ENCODE measurements at regions not wholly inside any gene's neighbourhood (a gene's known extent, or its start where the extent isn't known, plus 50 kb on each side); places are given as distances from the start of the nearest gene placed in this dataset.

DNA sequence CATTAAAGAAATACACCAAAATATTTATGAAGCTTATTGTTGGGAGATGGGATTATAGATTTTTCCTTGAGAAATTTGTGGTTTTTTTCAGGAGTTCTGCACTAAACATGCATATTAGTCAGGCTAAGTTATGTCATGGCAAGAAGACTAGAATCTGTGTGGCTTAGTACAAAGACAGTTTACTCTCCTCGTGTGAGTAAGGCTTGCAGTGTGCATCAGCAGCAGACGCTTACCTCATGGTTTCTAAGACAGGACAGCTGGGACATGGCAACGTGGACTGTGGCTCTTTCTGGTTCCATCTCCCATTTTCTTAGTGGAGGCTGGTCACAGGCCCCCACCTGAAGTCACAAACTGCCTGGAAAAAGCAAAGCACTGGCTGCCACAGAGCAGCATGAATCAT lies 429.6 kb upstream of the VSTM2A start:
- H3K4me3 ChIP-seq (ENCODE audit: low read length) = no peak overlapping the region
- no peak overlapping the region for H2AFZ ChIP-seq (ENCODE audit: low read depth, low read length)
- H3K27me3 ChIP-seq (ENCODE audit: insufficient read depth, low read length) = no peaks in the 10 kb centered on the region
- no peaks in the 10 kb centered on the region for H3K4me1 ChIP-seq (ENCODE audit: insufficient read depth, low read length)
- H3K36me3 ChIP-seq (ENCODE audit: insufficient read depth, low read length) = no peaks in the 10 kb centered on the region
- no peaks in the 10 kb centered on the region for H3K9me3 ChIP-seq (ENCODE audit: low read length)

DNA sequence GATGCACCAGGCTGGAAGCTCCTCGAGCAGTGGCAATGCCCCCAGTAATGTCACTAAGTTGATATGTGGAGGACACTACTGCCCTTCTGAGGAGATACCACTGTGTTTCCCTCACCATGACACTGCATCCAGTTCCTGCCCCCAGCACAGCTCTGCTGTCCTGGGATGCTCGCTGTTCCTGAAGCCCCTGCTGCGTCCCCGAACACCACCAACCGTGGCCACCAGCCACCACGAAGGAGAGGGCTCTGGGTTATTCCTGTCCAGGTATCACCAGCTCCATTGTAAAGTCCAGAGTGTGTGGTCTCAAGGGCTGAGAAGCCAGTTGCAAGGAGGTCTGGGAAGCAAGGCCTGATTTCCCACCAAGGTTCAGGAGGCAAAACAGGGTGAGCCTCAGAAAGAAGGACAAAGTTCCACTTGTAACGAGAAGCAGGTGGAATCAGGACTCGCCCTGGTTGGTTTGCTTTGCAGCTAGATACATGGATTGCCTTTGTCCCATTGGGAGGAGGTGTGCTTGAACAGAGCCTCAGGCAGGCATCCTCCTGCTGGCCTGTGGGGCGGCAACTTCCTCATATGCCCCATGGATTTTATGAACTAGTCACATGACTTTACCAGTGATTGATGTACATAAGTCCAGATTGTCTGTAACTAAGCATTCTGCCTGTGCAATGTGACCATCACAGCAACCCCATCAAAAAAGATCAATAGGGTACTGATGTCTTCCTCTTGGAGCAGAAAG lies 427.0 kb upstream of the VSTM2A start:
- Histone ChIP-seq H3K27me3 (ENCODE audit: insufficient read depth, low read length) (no peaks in the 10 kb centered on the region), H3K9me3 (ENCODE audit: low read length) (no peaks in the 10 kb centered on the region), H3K4me3 (ENCODE audit: low read length) (no peak overlapping the region), H3K36me3 (ENCODE audit: insufficient read depth, low read length) (no peaks in the 10 kb centered on the region), H3K4me1 (ENCODE audit: insufficient read depth, low read length) (no peaks in the 10 kb centered on the region), H2AFZ (ENCODE audit: low read depth, low read length) (no peak overlapping the region)

DNA sequence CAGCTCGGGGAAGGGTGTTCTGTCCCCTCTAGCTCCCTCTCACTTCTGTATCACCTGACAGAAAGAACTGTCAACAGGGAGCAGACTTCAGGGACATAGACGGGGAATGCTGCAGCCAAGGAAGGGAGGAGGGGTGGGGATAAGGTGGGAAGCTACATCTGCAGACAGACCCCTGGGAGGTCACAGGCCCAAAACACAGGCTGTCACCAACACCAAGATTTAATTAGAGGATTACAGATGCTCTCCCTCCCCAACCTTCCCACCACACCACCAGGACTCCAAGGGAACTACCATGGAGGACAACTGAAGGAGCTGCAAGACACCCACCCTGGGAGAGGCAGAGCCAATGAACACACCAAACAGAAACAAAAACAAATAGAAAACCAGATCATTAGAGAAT lies 425.2 kb upstream of the VSTM2A start:
- H3K4me1 ChIP-seq (ENCODE audit: insufficient read depth, low read length) = no peaks in the 10 kb centered on the region
- no peak overlapping the region for H3K4me3 ChIP-seq (ENCODE audit: low read length)
- no peaks in the 10 kb centered on the region for H3K36me3 ChIP-seq (ENCODE audit: insufficient read depth, low read length)
- no peak overlapping the region for H2AFZ ChIP-seq (ENCODE audit: low read depth, low read length)
- H3K9me3 ChIP-seq (ENCODE audit: low read length) = no peaks in the 10 kb centered on the region
- H3K27me3 ChIP-seq (ENCODE audit: insufficient read depth, low read length) = no peaks in the 10 kb centered on the region

DNA sequence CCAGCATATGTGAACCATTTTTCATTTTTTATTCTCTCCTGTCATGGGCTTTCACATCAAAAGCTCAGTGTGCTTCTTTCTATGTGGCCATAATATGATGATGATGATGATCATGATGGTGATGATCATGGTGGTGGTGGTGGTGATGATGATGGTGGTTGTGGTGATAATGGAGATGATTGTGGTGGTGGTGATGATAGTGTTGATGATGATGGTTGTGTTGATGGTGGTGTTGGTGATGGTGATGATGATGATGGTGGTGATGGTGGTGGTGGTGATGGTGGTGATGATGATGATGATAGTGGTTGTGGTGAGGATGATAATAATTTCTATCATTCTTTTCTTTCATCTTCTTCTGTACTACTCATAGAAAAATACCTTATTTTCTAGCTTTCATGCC lies 413.1 kb upstream of the VSTM2A start:
- H2AFZ ChIP-seq (ENCODE audit: low read depth, low read length) = no peak overlapping the region
- H3K4me1 ChIP-seq (ENCODE audit: insufficient read depth, low read length) = no peaks in the 10 kb centered on the region
- H3K9me3 ChIP-seq (ENCODE audit: low read length) = no peaks in the 10 kb centered on the region
- no peak overlapping the region for H3K4me3 ChIP-seq (ENCODE audit: low read length)
- H3K27me3 ChIP-seq (ENCODE audit: insufficient read depth, low read length) = no peaks in the 10 kb centered on the region
- H3K36me3 ChIP-seq (ENCODE audit: insufficient read depth, low read length) = no peaks in the 10 kb centered on the region

DNA sequence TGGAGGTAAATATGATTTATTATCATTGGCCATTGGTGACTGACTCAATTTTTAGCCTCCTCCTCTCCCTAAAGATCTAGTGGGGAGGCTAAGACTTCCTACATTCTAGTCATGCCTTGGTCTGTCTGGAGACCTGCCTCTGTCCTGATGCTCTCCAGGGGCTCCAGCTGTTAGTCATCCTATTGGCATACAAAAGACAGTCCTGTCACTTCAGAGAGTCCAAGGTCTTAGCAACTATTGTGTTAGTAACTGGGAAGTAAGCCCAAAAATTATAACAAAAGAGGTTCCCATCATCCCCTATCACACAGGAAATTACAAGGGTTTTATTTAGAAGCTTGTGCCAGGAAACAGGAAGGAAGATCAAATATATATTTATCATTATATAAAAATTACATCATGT lies 400.6 kb upstream of the VSTM2A start:
- Histone ChIP-seq H3K27me3 (ENCODE audit: insufficient read depth, low read length) (no peaks in the 10 kb centered on the region), H3K4me1 (ENCODE audit: insufficient read depth, low read length) (no peaks in the 10 kb centered on the region), H2AFZ (ENCODE audit: low read depth, low read length) (no peak overlapping the region)

DNA sequence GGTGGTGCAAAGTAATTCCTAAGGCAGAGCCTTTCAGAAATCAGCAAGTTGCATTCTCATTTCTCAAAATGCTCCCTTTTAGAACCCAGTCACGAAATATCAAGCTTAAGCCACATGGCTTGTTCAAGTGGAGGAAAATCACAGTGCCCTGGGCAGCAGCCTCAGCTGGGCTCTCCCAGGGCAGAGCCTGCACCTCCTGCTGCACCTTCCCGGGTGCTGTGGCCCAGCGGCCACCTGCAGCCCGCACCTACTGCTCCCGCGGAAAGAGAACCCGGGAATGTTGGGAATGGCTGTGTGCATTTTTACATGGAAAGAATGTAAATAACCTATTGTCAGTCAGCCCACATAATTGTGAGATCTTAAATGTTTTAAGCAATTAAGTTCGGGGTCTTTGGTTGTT lies 396.5 kb upstream of the VSTM2A start:
- H3K27me3 ChIP-seq (ENCODE audit: insufficient read depth, low read length) = no peaks in the 10 kb centered on the region
- no peak overlapping the region for H2AFZ ChIP-seq (ENCODE audit: low read depth, low read length)
- H3K9me3 ChIP-seq (ENCODE audit: low read length) = no peaks in the 10 kb centered on the region
- H3K36me3 ChIP-seq (ENCODE audit: insufficient read depth, low read length) = no peaks in the 10 kb centered on the region
- no peak overlapping the region for H3K4me3 ChIP-seq (ENCODE audit: low read length)
- H3K4me1 ChIP-seq (ENCODE audit: insufficient read depth, low read length) = no peaks in the 10 kb centered on the region

More for the DNA sequence above, 400.6 kb upstream of the VSTM2A start:
- Histone ChIP-seq H3K9me3 (ENCODE audit: low read length) (no peaks in the 10 kb centered on the region), H3K36me3 (ENCODE audit: insufficient read depth, low read length) (no peaks in the 10 kb centered on the region), H3K4me3 (ENCODE audit: low read length) (no peak overlapping the region)

DNA sequence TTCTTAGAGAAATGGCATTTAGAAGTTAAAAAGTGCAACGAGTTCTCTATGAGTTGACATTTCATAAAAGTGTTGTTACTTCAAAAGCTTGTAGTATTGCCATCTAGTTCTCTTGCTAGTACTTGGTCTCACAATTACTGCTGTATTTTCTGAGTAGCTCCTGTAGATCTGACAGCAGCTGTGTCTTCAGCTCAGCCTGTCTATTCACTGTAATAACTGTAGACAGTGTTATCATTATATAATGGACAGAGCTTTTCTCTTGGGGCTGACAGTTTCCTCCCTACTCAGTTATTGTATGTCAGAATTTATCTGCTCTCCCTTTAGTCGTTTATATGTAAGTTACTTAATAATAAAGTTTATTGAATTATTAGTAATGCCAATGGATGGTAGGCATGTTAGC lies 388.7 kb upstream of the VSTM2A start:
- Histone ChIP-seq H2AFZ (ENCODE audit: low read depth, low read length) (no peak overlapping the region), H3K4me3 (ENCODE audit: low read length) (no peak overlapping the region), H3K36me3 (ENCODE audit: insufficient read depth, low read length) (no peaks in the 10 kb centered on the region), H3K9me3 (ENCODE audit: low read length) (no peaks in the 10 kb centered on the region), H3K27me3 (ENCODE audit: insufficient read depth, low read length) (no peaks in the 10 kb centered on the region), H3K4me1 (ENCODE audit: insufficient read depth, low read length) (no peaks in the 10 kb centered on the region)

DNA sequence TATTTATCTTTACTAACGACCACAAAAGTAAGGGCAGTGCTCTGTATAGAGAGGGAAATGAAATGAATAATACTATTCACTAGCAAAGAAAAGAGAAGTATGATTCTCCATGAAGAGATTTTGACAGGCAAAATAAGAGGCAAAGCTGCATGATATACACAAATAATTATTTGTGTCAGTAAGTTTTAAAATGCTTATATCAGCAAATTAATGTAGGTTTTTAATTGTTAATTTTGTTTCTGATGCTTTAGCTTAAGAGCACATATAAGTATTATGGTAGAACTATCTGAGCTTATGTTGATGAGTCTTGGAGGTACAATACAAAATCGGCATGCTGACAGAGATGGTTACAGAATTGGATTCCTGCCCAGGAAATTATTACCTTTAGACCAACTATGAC lies 383.1 kb upstream of the VSTM2A start:
- Histone ChIP-seq H3K4me1 (ENCODE audit: insufficient read depth, low read length) (no peaks in the 10 kb centered on the region), H3K9me3 (ENCODE audit: low read length) (no peaks in the 10 kb centered on the region), H3K4me3 (ENCODE audit: low read length) (no peak overlapping the region), H3K27me3 (ENCODE audit: insufficient read depth, low read length) (no peaks in the 10 kb centered on the region), H2AFZ (ENCODE audit: low read depth, low read length) (no peak overlapping the region), H3K36me3 (ENCODE audit: insufficient read depth, low read length) (no peaks in the 10 kb centered on the region)

DNA sequence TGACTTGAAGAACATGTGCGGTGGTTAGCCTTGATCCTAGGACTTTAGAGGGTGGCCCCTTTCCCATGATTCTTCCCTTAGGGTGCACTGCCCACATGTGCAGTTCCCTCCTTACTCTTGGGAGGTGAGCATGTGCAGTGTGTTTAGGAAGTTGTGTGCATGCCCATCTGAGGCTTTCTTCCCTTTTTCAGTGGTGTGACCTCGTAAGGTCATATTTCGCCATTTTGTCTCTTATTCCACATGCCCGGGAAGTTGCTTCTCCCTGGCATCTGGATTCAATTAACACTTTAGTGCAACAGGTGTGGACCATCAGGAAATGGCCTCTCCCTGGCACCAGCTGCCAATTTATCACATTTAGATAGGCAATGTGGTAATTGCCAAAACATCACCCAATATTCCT lies 380.6 kb upstream of the VSTM2A start:
- no peaks in the 10 kb centered on the region for H3K36me3 ChIP-seq (ENCODE audit: insufficient read depth, low read length)
- H3K9me3 ChIP-seq (ENCODE audit: low read length) = no peaks in the 10 kb centered on the region
- no peak overlapping the region for H2AFZ ChIP-seq (ENCODE audit: low read depth, low read length)
- H3K4me1 ChIP-seq (ENCODE audit: insufficient read depth, low read length) = no peaks in the 10 kb centered on the region
- no peak overlapping the region for H3K4me3 ChIP-seq (ENCODE audit: low read length)
- H3K27me3 ChIP-seq (ENCODE audit: insufficient read depth, low read length) = no peaks in the 10 kb centered on the region

DNA sequence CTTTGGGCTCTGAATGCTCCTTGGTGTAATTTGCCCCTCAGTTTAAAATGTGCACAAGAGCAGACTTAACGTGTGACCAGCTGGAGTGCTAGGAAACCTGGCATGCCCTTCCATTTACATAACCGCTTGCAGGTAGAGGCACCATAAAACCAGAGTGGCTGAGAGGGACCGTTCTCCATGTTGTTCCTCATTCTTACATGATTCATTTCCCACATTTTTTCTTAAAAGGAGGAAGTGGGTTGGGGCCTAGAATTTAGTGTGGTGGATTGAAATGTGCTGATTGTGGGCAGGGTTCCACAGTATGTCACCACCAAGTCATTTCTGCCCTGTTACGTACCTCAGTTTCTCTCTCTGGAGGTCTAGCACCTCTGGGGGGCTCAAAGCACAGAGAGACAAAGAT lies 375.8 kb upstream of the VSTM2A start:
- no peaks in the 10 kb centered on the region for H3K9me3 ChIP-seq (ENCODE audit: low read length)
- H2AFZ ChIP-seq (ENCODE audit: low read depth, low read length) = no peak overlapping the region
- no peaks in the 10 kb centered on the region for H3K4me1 ChIP-seq (ENCODE audit: insufficient read depth, low read length)
- H3K27me3 ChIP-seq (ENCODE audit: insufficient read depth, low read length) = no peaks in the 10 kb centered on the region
- H3K36me3 ChIP-seq (ENCODE audit: insufficient read depth, low read length) = no peaks in the 10 kb centered on the region
- H3K4me3 ChIP-seq (ENCODE audit: low read length) = no peak overlapping the region

DNA sequence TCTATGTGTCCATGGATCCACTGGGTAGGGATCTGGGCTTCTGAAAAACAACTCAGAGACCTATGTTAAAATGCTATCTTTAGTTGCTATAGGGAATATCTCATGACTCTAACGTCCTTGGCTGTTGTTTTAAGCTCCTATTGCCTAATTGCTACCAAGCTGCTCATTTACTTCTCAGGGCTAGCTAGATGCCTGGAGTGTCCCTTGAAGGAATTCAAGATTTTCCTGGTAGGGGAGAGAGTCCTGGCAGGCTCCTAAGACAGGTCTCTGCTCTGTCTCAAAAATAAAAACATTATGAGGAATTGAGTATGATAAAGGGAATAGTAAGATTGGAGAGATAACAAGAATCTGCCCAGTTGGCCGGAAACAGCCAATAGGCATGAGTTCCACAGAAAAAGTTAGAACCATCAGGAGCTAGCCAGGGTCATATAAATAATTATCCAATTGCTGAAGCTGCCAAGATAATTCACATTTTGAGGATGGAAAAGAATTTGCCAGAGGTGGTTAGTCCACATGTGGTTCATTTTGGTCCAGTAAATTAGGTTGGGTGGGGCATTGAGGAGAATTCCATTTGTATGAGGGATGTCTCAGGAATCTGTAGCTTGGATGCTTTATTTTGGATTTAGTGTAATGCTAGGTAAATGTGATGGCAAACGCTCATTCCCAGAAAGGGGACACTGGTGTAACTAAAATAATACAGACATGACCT lies 362.7 kb upstream of the VSTM2A start:
- Histone ChIP-seq H3K9me3 (ENCODE audit: low read length) (no peaks in the 10 kb centered on the region), H3K36me3 (ENCODE audit: insufficient read depth, low read length) (no peaks in the 10 kb centered on the region), H3K4me1 (ENCODE audit: insufficient read depth, low read length) (no peaks in the 10 kb centered on the region), H2AFZ (ENCODE audit: low read depth, low read length) (no peak overlapping the region), H3K27me3 (ENCODE audit: insufficient read depth, low read length) (no peaks in the 10 kb centered on the region), H3K4me3 (ENCODE audit: low read length) (no peak overlapping the region)

DNA sequence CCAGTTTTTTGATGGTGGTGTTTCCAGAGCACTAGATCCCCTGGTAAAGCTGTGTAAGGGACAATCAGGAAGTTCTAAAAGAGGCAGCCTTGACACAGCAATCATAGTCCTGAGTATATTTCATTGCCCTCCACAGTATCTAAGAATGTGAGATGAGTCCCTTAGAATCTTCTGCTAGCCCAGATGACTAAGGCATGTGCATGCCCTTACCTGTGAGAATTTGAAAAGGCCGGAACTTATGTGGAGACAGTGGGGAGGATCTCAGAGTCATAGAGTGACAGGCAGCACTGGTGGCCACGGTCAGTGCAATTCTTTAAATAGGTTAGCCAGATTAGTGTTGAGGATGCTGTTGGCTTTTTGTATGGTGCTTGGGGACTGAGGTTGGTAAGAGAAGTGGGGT lies 361.4 kb upstream of the VSTM2A start:
- no peaks in the 10 kb centered on the region for H3K27me3 ChIP-seq (ENCODE audit: insufficient read depth, low read length)
- no peaks in the 10 kb centered on the region for H3K9me3 ChIP-seq (ENCODE audit: low read length)
- H3K4me1 ChIP-seq (ENCODE audit: insufficient read depth, low read length) = no peaks in the 10 kb centered on the region
- no peaks in the 10 kb centered on the region for H3K36me3 ChIP-seq (ENCODE audit: insufficient read depth, low read length)
- no peak overlapping the region for H3K4me3 ChIP-seq (ENCODE audit: low read length)
- no peak overlapping the region for H2AFZ ChIP-seq (ENCODE audit: low read depth, low read length)

DNA sequence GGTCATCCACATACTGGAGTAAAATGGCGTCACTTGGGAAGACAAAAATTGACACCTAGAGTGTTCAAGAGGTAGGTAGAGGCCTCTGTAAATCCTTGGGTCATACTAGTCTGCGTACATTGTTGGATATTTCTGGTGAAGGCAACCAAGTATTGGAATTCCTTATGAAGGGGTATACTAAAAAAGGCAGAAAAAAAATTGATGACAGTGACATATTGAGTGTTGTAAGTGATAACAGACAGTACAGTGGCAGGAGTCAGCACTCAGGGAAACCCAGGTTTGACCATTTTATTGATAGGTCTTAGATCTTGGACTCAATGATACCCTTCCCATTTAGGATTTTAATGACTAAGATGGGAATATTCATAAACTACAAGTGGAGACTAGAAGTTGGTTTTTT lies 359.1 kb upstream of the VSTM2A start:
- no peaks in the 10 kb centered on the region for H3K4me1 ChIP-seq (ENCODE audit: insufficient read depth, low read length)
- no peaks in the 10 kb centered on the region for H3K36me3 ChIP-seq (ENCODE audit: insufficient read depth, low read length)
- H2AFZ ChIP-seq (ENCODE audit: low read depth, low read length) = no peak overlapping the region
- H3K9me3 ChIP-seq (ENCODE audit: low read length) = no peaks in the 10 kb centered on the region
- H3K27me3 ChIP-seq (ENCODE audit: insufficient read depth, low read length) = no peaks in the 10 kb centered on the region
- no peak overlapping the region for H3K4me3 ChIP-seq (ENCODE audit: low read length)

DNA sequence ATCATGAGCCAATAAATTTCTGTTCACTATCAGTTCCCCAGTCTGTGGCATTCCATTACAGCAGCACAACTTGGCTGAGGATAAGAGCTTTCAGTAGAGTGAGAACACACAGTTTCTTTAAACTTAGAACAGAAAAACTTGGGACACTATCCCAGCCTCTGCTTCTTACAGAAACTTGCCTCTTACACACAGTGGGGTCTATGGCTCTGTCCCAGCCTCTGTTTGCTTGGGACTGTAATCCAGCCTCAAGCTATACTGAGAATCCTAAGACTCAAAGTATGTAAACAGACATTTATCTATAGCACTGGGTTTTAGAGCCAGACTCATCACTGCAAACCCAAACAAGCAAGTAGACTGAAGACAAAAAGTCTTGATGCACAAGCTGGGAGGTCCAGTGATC lies 355.8 kb upstream of the VSTM2A start:
- H3K27me3 ChIP-seq (ENCODE audit: insufficient read depth, low read length) = no peaks in the 10 kb centered on the region
- no peaks in the 10 kb centered on the region for H3K9me3 ChIP-seq (ENCODE audit: low read length)
- H3K4me1 ChIP-seq (ENCODE audit: insufficient read depth, low read length) = no peaks in the 10 kb centered on the region
- no peaks in the 10 kb centered on the region for H3K36me3 ChIP-seq (ENCODE audit: insufficient read depth, low read length)
- no peak overlapping the region for H2AFZ ChIP-seq (ENCODE audit: low read depth, low read length)
- H3K4me3 ChIP-seq (ENCODE audit: low read length) = no peak overlapping the region

Data from neuron (in vitro differentiated cells).